ENCODE measurements at regions not wholly inside any gene's neighbourhood (a gene's known extent, or its start where the extent isn't known, plus 50 kb on each side); places are given as distances from the start of the nearest gene placed in this dataset.

- H3K4me3 ChIP-seq (ENCODE audit: low read length): no peak overlapping the region
- TF ChIP-seq CTCF (IDR thresholded peaks at IDR 0.05; ENCODE audit: insufficient read depth, low read depth, low read length, missing control alignments): no peak
- no peak for DNase-seq (ENCODE audit: low read depth)
Measured at GRCh38 chr4:27728892-27729291, 868.3 kb downstream of the STIM2 start.

GRCh38 chr4:27742816-27743215 is 882.2 kb downstream of the STIM2 start:
- H3K4me3 ChIP-seq (ENCODE audit: low read length): no peak overlapping the region
- no peak for TF ChIP-seq CTCF (IDR thresholded peaks at IDR 0.05; ENCODE audit: insufficient read depth, low read depth, low read length, missing control alignments)
- DNase-seq (ENCODE audit: low read depth): no peak

GRCh38 chr4:27759611-27760575 is 899.3 kb downstream of the STIM2 start:
- DNase-seq (ENCODE audit: low read depth): no peak
- no peak overlapping the region for H3K4me3 ChIP-seq (ENCODE audit: low read length)
- TF ChIP-seq CTCF (IDR thresholded peaks at IDR 0.05; ENCODE audit: insufficient read depth, low read depth, low read length, missing control alignments): no peak

GRCh38 chr4:27763830-27764525 is 903.3 kb downstream of the STIM2 start:
- TF ChIP-seq CTCF (IDR thresholded peaks at IDR 0.05; ENCODE audit: insufficient read depth, low read depth, low read length, missing control alignments): no peak
- peak; percentile 4 for DNase-seq (ENCODE audit: low read depth)
- no peak overlapping the region for H3K4me3 ChIP-seq (ENCODE audit: low read length)

GRCh38 chr4:27764526-27764837 is 903.8 kb downstream of the STIM2 start:
- DNase-seq (ENCODE audit: low read depth): no peak
- no peak overlapping the region for H3K4me3 ChIP-seq (ENCODE audit: low read length)
- TF ChIP-seq CTCF (IDR thresholded peaks at IDR 0.05; ENCODE audit: insufficient read depth, low read depth, low read length, missing control alignments): no peak

- no peak overlapping the region for H3K4me3 ChIP-seq (ENCODE audit: low read length)
- no peak for DNase-seq (ENCODE audit: low read depth)
- TF ChIP-seq CTCF (IDR thresholded peaks at IDR 0.05; ENCODE audit: insufficient read depth, low read depth, low read length, missing control alignments): no peak
Measured at GRCh38 chr4:27770895-27771294, 910.3 kb downstream of the STIM2 start.
